Fibroblast of mammary gland (primary cell): ENCODE measurements at regions not wholly inside any gene's neighbourhood (a gene's known extent, or its start where the extent isn't known, plus 50 kb on each side); places are given as distances from the start of the nearest gene placed in this dataset.
A peak's percentile ranks its signal among the peaks of the same experiment; 100 is the strongest.
"Not testable (repeated sequence)": the region's sequence is repeated elsewhere in the genome, so short reads cannot be mapped to it uniquely, and the experiment has no call there.

Experiments used
- DNase-seq: peaks from one replicate; pipeline ENCODE4 v3.0.0-alpha.2; 2010; ENCODE audit warnings: low read depth
- H3K4me3 ChIP-seq: 2 replicates; pipeline ENCODE4 v1.5.1; 2011; ENCODE audit warnings: low read depth, mild to moderate bottlenecking, low read length, moderate library complexity; ENCODE audit not compliant: control insufficient read depth
- TF ChIP-seq, protein P1 (sequence below): conservative IDR thresholded peaks from 2 replicates; pipeline ENCODE4 v1.5.1; 2011; ENCODE audit warnings: low read depth, low read length, inconsistent platforms; ENCODE audit not compliant: control insufficient read depth, insufficient read depth

DNA sequence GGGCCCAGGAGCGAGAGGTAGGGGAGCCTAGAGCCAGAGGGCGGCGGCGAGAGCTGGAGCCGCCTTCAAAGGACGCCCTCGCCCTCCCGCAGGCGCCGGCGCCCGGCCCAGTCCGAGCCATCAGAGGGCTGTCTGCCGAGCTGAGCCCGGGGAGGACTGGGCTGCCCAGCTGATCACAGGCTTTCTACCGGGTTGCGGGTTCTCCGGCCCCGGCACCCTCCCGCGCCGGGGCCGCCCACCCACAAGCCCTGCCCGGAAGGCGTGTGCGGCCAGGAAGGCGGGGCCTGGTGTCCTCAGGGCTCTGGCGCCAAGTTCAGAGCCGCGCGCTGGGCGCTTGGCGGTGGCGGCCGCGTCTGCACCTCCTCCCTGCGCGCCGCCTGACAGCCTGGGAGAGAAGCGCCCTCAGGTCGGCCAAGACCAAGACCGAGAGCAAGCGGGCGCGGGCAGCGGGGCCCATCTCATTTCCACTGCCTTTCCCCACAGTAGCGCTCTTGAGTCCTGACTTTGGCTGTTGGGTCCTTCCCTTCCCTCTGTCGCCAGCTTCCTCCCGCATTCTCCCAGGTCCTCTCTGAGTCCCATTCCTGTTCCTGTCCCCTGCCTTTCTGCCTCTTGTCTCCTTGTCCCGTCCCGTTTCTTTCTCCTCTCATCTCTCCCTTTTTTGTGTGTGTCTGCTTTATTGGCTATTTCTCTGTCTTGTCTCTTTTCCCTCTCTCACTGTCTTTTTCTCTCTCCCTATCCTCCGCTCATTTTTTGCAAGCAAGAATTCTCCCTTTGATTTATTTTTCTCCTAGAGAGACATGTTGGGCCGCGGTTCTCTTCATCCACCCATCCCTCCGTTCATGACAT is 60.6 kb upstream of the MSMB start:
- peak overlapping the region; percentile 42 for H3K4me3 ChIP-seq
- TF ChIP-seq, protein P1, sequence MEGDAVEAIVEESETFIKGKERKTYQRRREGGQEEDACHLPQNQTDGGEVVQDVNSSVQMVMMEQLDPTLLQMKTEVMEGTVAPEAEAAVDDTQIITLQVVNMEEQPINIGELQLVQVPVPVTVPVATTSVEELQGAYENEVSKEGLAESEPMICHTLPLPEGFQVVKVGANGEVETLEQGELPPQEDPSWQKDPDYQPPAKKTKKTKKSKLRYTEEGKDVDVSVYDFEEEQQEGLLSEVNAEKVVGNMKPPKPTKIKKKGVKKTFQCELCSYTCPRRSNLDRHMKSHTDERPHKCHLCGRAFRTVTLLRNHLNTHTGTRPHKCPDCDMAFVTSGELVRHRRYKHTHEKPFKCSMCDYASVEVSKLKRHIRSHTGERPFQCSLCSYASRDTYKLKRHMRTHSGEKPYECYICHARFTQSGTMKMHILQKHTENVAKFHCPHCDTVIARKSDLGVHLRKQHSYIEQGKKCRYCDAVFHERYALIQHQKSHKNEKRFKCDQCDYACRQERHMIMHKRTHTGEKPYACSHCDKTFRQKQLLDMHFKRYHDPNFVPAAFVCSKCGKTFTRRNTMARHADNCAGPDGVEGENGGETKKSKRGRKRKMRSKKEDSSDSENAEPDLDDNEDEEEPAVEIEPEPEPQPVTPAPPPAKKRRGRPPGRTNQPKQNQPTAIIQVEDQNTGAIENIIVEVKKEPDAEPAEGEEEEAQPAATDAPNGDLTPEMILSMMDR, result no peak
- peak; percentile 36 for DNase-seq

DNA sequence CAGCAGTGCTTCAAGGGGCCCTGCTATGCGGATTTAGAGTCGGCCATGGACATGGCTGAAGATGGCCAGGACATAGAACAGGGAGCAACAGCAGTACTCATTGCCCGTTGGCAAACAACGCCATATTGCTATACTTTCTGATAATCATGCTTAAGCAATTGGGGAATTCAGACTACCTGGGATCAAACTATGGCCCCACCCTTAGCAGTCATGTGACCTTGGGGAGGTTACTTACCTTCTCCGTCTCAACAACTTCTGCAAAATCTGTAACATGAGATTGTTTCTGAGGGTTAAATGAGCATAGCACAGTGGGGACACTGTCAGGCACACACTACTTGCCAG is 62.1 kb upstream of the MSMB start:
- not testable (repeated sequence) for H3K4me3 ChIP-seq, DNase-seq

DNA sequence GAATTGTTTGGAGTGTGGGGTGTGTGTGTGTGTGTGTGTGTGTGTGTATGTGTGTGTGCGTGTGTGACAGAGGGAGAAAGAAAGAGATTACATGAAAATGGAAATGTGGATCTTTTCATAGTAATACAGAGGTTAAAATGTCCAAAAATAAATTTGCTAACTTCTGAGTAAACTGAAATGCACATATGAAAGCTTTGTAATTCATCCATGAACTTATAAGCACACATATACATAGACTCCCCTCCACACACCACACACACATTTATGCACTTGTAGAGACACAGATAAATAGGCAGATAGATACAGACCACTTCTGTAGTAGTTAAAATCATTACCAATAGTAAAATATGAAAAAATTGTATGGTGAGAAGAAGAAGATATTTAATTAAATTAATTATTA is 108.2 kb upstream of the MSMB start:
- H3K4me3 ChIP-seq, DNase-seq: not testable (repeated sequence)

DNA sequence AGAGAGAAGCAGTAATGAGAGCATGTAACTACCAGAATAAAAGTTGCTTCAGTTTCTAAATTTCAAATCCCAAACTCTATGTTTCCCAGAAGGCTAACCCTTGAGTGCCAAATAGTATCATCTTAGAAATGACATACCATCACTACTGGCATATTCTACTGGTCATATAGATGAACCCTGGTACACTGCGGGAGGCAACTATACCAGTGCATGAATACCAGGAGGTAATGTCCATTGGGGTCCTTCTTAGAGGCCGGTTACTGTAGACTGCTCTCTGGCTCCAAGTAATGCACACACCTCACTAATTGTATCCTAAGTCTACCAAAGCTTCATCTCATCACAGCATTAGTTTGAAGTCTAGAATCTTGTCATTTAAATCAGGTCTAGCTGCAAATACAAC is 108.6 kb upstream of the MSMB start:
- DNase-seq, H3K4me3 ChIP-seq: not testable (repeated sequence)

DNA sequence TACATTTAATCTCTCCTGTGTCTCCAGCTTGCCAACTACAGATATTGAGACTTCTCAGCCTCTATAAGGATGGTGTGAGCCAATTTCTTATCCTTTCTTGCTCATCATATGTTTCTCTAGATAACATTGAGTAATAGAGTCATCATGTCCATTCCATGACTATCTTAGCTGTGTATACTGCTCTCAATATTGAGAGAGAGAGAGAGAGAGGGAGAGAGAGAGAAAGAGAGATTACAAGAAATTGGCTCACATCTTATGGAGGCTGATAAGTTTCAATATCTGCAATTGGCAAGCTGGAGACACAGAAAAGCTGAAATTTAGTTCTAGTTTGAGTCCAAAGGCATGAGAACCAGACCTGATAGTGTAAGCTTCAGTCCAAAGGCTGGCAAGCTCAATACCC is 110.8 kb upstream of the MSMB start:
- H3K4me3 ChIP-seq, DNase-seq: not testable (repeated sequence)

DNA sequence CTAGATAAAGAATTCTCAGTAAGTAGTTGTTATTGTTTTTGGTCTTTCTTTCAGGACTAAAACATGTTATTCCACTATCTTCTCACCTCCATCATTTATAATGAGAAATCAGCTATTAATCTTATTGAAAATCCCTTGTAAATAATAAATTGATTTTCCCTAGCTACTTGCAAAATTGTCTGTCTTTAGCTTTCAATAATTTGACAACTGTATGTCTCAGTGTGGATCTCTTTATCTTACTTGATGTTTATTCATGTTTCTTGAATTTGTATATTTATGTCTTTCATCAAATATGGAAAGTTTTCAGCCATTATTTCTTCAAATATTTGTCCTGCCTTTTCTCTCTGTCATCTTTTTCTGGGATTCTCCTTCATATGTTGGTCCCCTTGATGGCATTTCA is 117.1 kb upstream of the ANTXRL start:
- TF ChIP-seq, protein P1, result no peak
- H3K4me3 ChIP-seq, result no peak overlapping the region

DNA sequence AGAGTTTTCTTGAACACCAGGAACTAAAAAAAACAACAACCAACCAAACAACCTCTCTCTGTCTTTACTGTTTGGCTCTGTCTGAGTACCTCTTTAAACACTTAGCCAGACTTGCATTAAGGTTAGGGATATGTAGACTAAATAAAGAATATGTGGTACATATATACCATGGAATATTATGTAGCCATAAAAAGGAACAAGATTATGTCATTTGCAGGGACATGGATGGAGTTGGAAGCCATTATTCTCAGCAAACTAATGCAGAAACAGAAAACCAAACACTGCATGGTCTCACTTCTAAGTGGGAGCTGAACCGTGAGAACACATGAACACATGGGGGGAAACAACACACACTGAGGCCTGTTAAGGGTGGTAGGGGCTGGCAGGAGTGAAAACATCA is 116.0 kb upstream of the ANTXRL start:
- H3K4me3 ChIP-seq, result no peak overlapping the region
- TF ChIP-seq, protein P1, result no peak
- DNase-seq, result no peak

More for the DNA sequence above, 117.1 kb upstream of the ANTXRL start:
- DNase-seq, result no peak

DNA sequence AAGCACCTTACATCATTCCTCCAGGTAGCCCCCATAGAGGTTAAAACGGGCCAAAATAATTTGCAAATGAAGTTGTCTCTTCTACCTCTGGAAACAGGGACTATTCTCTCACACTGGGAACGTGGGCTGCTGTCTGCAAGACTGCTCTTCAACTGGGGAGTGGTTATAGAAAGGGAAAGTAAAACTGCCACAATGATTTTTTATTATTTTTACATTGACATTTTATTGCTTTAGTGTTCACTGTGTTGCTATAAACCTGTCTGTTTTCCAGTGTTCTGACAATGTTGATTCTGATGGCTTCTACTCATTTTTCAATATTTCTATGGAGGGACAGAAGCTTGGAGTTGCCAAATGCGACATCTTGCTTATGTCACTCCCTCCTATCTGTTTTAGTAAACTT is 115.1 kb upstream of the ANTXRL start:
- no peak for DNase-seq
- TF ChIP-seq, protein P1, result no peak
- no peak overlapping the region for H3K4me3 ChIP-seq

DNA sequence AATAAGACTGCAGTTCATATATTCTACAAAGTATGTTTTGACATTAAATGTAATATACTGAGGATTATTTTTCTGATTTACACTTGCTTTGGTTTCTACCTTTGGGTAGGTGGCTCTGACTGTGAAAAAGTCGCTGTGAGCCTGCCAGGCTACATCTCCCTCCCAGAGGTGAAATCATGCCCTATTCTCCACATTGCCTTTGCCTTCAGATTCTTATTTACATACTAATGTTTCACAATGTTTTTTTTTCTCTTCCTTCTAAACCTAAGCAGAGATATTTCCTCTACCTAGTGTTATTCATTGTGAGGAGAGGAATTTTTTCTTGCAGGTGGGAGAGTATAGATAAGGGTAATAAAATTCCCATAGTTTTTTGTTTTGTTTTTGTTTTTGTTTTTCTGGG is 111.5 kb upstream of the ANTXRL start:
- DNase-seq, result no peak
- no peak overlapping the region for H3K4me3 ChIP-seq
- TF ChIP-seq, protein P1, result no peak
